Keratinocyte (primary cell): ENCODE measurements at regions not wholly inside any gene's neighbourhood (a gene's known extent, or its start where the extent isn't known, plus 50 kb on each side); places are given as distances from the start of the nearest gene placed in this dataset.

Source experiments
- EZH2 ChIP-seq: IDR thresholded peaks from one replicate; pipeline ENCODE4 v1.6.1; 2012; ENCODE audit warnings: inconsistent platforms, mild to moderate bottlenecking, low read length, moderate library complexity
- TF ChIP-seq, protein P1 (sequence below), 3 experiments: IDR thresholded peaks in 1 of 3; conservative IDR thresholded peaks in 1 of 3; optimal IDR thresholded peaks in 1 of 3; 2 replicates in 2 of 3; 3 replicates in 1 of 3; pipeline versions ENCODE3 to v1.5.1; 2011; ENCODE audit warnings: low read length in 3 of 3, mild to moderate bottlenecking in 3 of 3, moderate library complexity in 2 of 3, control low read depth in 1 of 3, inconsistent platforms in 1 of 3; ENCODE audit not compliant: insufficient read depth in 2 of 3; ENCODE audit errors: extremely low read depth in 1 of 3

DNA sequence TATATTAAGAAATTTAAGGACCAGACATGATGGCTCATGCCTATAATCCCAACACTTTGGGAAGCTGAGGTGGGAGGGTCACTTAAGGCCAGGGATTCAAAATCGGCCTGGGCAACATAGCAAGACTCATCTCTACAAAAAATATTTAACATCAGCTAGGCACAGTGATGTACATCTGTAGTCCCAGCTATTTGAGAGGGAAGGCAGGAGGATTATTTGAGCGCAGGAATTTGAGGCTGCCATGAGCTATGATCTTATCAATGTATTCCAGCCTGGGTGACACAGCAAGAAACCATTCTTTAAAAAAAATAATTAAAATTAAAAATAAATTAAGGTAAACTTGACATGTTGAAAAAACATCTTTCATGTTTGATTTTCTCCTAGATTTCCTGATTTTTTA lies 564.2 kb downstream of the MBD2 start:
- TF ChIP-seq, protein P1, sequence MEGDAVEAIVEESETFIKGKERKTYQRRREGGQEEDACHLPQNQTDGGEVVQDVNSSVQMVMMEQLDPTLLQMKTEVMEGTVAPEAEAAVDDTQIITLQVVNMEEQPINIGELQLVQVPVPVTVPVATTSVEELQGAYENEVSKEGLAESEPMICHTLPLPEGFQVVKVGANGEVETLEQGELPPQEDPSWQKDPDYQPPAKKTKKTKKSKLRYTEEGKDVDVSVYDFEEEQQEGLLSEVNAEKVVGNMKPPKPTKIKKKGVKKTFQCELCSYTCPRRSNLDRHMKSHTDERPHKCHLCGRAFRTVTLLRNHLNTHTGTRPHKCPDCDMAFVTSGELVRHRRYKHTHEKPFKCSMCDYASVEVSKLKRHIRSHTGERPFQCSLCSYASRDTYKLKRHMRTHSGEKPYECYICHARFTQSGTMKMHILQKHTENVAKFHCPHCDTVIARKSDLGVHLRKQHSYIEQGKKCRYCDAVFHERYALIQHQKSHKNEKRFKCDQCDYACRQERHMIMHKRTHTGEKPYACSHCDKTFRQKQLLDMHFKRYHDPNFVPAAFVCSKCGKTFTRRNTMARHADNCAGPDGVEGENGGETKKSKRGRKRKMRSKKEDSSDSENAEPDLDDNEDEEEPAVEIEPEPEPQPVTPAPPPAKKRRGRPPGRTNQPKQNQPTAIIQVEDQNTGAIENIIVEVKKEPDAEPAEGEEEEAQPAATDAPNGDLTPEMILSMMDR (optimal IDR thresholded peaks at IDR 0.05 in 1 of 3, IDR thresholded peaks at IDR 0.05 in 1 of 3, conservative IDR thresholded peaks at IDR 0.05 in 1 of 3; ENCODE audit: extremely low read depth in 1 of 3, insufficient read depth in 2 of 3, low read length in 3 of 3): no peak
- TF ChIP-seq EZH2: no peak
